Naive B cell (primary cell): ENCODE measurements at regions not wholly inside any gene's neighbourhood (a gene's known extent, or its start where the extent isn't known, plus 50 kb on each side); places are given as distances from the start of the nearest gene placed in this dataset.
"Not testable (repeated sequence)": the region's sequence is repeated elsewhere in the genome, so short reads cannot be mapped to it uniquely, and the experiment has no call there.

Source experiments
- ATAC-seq, 2 donors: fragments of 150-1000 bp; cut with Tn5 transposase; 2 replicates each; pipeline ENCODE4 v1.10.0; 2021; ENCODE audit warnings: low read depth in 2 of 2, mild to moderate bottlenecking in 2 of 2, moderate library complexity in 2 of 2
- DNase-seq: peaks from one replicate; pipeline ENCODE4 v3.0.0; 2022
- H3K27ac Mint-ChIP-seq, 6 donors: one replicate each; pipeline ENCODE4 v1.8.0; 2020 to 2022; ENCODE audit warnings: mild to moderate bottlenecking in 6 of 6, mixed read lengths in 6 of 6, moderate library complexity in 5 of 6, inconsistent platforms in 2 of 6
- H3K27me3 Mint-ChIP-seq, 3 donors: one replicate each; pipeline ENCODE4 v1.8.0; 2021 to 2022; ENCODE audit warnings: mixed read lengths in 3 of 3, mild to moderate bottlenecking in 1 of 3
- H3K36me3 Mint-ChIP-seq, 2 donors: one replicate each; pipeline ENCODE4 v1.8.0; 2020 to 2022; ENCODE audit warnings: mixed read lengths in 2 of 2, inconsistent platforms in 1 of 2, mild to moderate bottlenecking in 1 of 2
- H3K4me1 Mint-ChIP-seq, 3 donors: one replicate each; pipeline ENCODE4 v1.8.0; 2020 to 2022; ENCODE audit warnings: mixed read lengths in 3 of 3, inconsistent platforms in 1 of 3, mild to moderate bottlenecking in 1 of 3, moderate library complexity in 1 of 3
- H3K4me3 Mint-ChIP-seq, 8 donors: one replicate each; pipeline ENCODE4 v1.8.0; 2020 to 2022; ENCODE audit warnings: mild to moderate bottlenecking in 8 of 8, mixed read lengths in 8 of 8, moderate library complexity in 8 of 8, inconsistent platforms in 2 of 8
- H3K9me3 Mint-ChIP-seq, 7 donors: one replicate each; pipeline ENCODE4 v1.8.0; 2020 to 2022; ENCODE audit warnings: mixed read lengths in 7 of 7, mild to moderate bottlenecking in 5 of 7, inconsistent platforms in 2 of 7, moderate library complexity in 1 of 7

GRCh38 chr10:53487019-53487983 is 714.7 kb upstream of the MBL2 start:
- no peaks in the 10 kb centered on the region for H3K27me3 Mint-ChIP-seq
- H3K27ac Mint-ChIP-seq = no peak overlapping the region
- ATAC-seq (no peak), DNase-seq (no peak)
- peaks cover 4 to 30% (median 15%) of the 10 kb centered on the region in 7 donors for H3K9me3 Mint-ChIP-seq
- H3K4me1 Mint-ChIP-seq = no peaks in the 10 kb centered on the region
- H3K4me3 Mint-ChIP-seq = no peak overlapping the region
- H3K36me3 Mint-ChIP-seq = peaks cover 0 to 10% of the 10 kb centered on the region in 2 donors

- not testable (repeated sequence) for DNase-seq, H3K4me3 Mint-ChIP-seq, ATAC-seq, H3K27ac Mint-ChIP-seq, H3K4me1 Mint-ChIP-seq, H3K27me3 Mint-ChIP-seq
- Mint-ChIP-seq H3K9me3 (peaks cover 4 to 27% (median 15%) of the 10 kb centered on the region in 7 donors), H3K36me3 (peaks cover 0 to 10% of the 10 kb centered on the region in 2 donors)
Measured at GRCh38 chr10:53485422-53485821, 712.8 kb upstream of the MBL2 start.

- DNase-seq = no peak
- peaks cover 0 to 5% (median under 1%) of the 10 kb centered on the region in 7 donors for H3K9me3 Mint-ChIP-seq
- no peak overlapping the region for H3K27ac Mint-ChIP-seq
- H3K4me3 Mint-ChIP-seq = no peak overlapping the region
- H3K27me3 Mint-ChIP-seq = no peaks in the 10 kb centered on the region
- no peaks in the 10 kb centered on the region for H3K4me1 Mint-ChIP-seq
- no peak for ATAC-seq
- no peaks in the 10 kb centered on the region for H3K36me3 Mint-ChIP-seq
Measured at GRCh38 chr10:53479365-53479764, 706.8 kb upstream of the MBL2 start.

GRCh38 chr10:53477313-53477675 is 704.7 kb upstream of the MBL2 start:
- Mint-ChIP-seq H3K4me1 (no peaks in the 10 kb centered on the region), H3K9me3 (peaks cover 0 to under 1% (median 0%) of the 10 kb centered on the region in 7 donors), H3K36me3 (no peaks in the 10 kb centered on the region), H3K4me3 (no peak overlapping the region), H3K27me3 (no peaks in the 10 kb centered on the region), H3K27ac (no peak overlapping the region)
- DNase-seq = no peak
- ATAC-seq = no peak

GRCh38 chr10:53476650-53477312 is 704.2 kb upstream of the MBL2 start:
- H3K36me3 Mint-ChIP-seq = no peaks in the 10 kb centered on the region
- H3K4me1 Mint-ChIP-seq = no peaks in the 10 kb centered on the region
- DNase-seq (no peak), ATAC-seq (no peak)
- H3K9me3 Mint-ChIP-seq = no peaks in the 10 kb centered on the region
- no peaks in the 10 kb centered on the region for H3K27me3 Mint-ChIP-seq
- no peak overlapping the region for H3K4me3 Mint-ChIP-seq
- H3K27ac Mint-ChIP-seq = no peak overlapping the region

- DNase-seq (no peak), ATAC-seq (no peak)
- Mint-ChIP-seq H3K27me3 (no peaks in the 10 kb centered on the region), H3K4me3 (no peak overlapping the region), H3K36me3 (no peaks in the 10 kb centered on the region), H3K9me3 (peaks cover 0 to 3% (median 0%) of the 10 kb centered on the region in 7 donors), H3K4me1 (no peaks in the 10 kb centered on the region), H3K27ac (no peak overlapping the region)
Measured at GRCh38 chr10:53469383-53469782, 696.8 kb upstream of the MBL2 start.

GRCh38 chr10:53463539-53463938 is 691.0 kb upstream of the MBL2 start:
- Mint-ChIP-seq H3K4me3 (no peak overlapping the region), H3K9me3 (peaks cover 0 to 11% (median 3%) of the 10 kb centered on the region in 7 donors), H3K27ac (no peak overlapping the region), H3K36me3 (no peaks in the 10 kb centered on the region), H3K4me1 (no peaks in the 10 kb centered on the region), H3K27me3 (no peaks in the 10 kb centered on the region)
- DNase-seq (no peak), ATAC-seq (no peak)

- Mint-ChIP-seq H3K4me3 (no peak overlapping the region), H3K27me3 (no peaks in the 10 kb centered on the region), H3K36me3 (no peaks in the 10 kb centered on the region), H3K27ac (no peak overlapping the region), H3K9me3 (peaks cover 0 to 3% (median 2%) of the 10 kb centered on the region in 7 donors), H3K4me1 (no peaks in the 10 kb centered on the region)
- ATAC-seq (no peak), DNase-seq (no peak)
Measured at GRCh38 chr10:53458007-53458406, 685.4 kb upstream of the MBL2 start.

GRCh38 chr10:53453196-53453595 is 680.6 kb upstream of the MBL2 start:
- peaks cover 0 to 9% (median 4%) of the 10 kb centered on the region in 7 donors for H3K9me3 Mint-ChIP-seq
- no peaks in the 10 kb centered on the region for H3K4me1 Mint-ChIP-seq
- H3K36me3 Mint-ChIP-seq = no peaks in the 10 kb centered on the region
- no peaks in the 10 kb centered on the region for H3K27me3 Mint-ChIP-seq
- ATAC-seq = no peak
- no peak overlapping the region for H3K27ac Mint-ChIP-seq
- H3K4me3 Mint-ChIP-seq = no peak overlapping the region
- no peak for DNase-seq

- ATAC-seq (no peak), DNase-seq (no peak)
- H3K4me1 Mint-ChIP-seq = no peaks in the 10 kb centered on the region
- H3K36me3 Mint-ChIP-seq = no peaks in the 10 kb centered on the region
- H3K4me3 Mint-ChIP-seq = no peak overlapping the region
- no peak overlapping the region for H3K27ac Mint-ChIP-seq
- H3K9me3 Mint-ChIP-seq = peaks cover 0 to 17% (median 9%) of the 10 kb centered on the region in 7 donors
- no peaks in the 10 kb centered on the region for H3K27me3 Mint-ChIP-seq
Measured at GRCh38 chr10:53447576-53447975, 675.0 kb upstream of the MBL2 start.

- ATAC-seq (no peak), DNase-seq (no peak)
- H3K4me3 Mint-ChIP-seq = no peak overlapping the region
- H3K36me3 Mint-ChIP-seq = no peaks in the 10 kb centered on the region
- H3K9me3 Mint-ChIP-seq = peaks cover 0 to 10% (median 5%) of the 10 kb centered on the region in 7 donors
- H3K4me1 Mint-ChIP-seq = no peaks in the 10 kb centered on the region
- no peak overlapping the region for H3K27ac Mint-ChIP-seq
- H3K27me3 Mint-ChIP-seq = no peaks in the 10 kb centered on the region
Measured at GRCh38 chr10:53441843-53442242, 669.3 kb upstream of the MBL2 start.

GRCh38 chr10:53440601-53441000 is 668.0 kb upstream of the MBL2 start:
- no peaks in the 10 kb centered on the region for H3K27me3 Mint-ChIP-seq
- H3K4me1 Mint-ChIP-seq = no peaks in the 10 kb centered on the region
- DNase-seq (no peak), ATAC-seq (no peak)
- H3K9me3 Mint-ChIP-seq = peaks cover 0 to 12% (median 4%) of the 10 kb centered on the region in 7 donors
- H3K27ac Mint-ChIP-seq = no peak overlapping the region
- H3K36me3 Mint-ChIP-seq = no peaks in the 10 kb centered on the region
- no peak overlapping the region for H3K4me3 Mint-ChIP-seq

- ATAC-seq, H3K27me3 Mint-ChIP-seq, H3K4me1 Mint-ChIP-seq, H3K36me3 Mint-ChIP-seq, DNase-seq, H3K4me3 Mint-ChIP-seq: not testable (repeated sequence)
- H3K9me3 Mint-ChIP-seq = peaks cover 0 to 12% (median 1%) of the 10 kb centered on the region in 7 donors
- peak overlapping the region in 1 of 6 donors; percentile 49 for H3K27ac Mint-ChIP-seq
Measured at GRCh38 chr10:53439075-53439474, 666.5 kb upstream of the MBL2 start.

- no peak overlapping the region for H3K4me3 Mint-ChIP-seq
- H3K4me1 Mint-ChIP-seq = no peaks in the 10 kb centered on the region
- peaks cover 0 to 8% (median 0%) of the 10 kb centered on the region in 7 donors for H3K9me3 Mint-ChIP-seq
- H3K27ac Mint-ChIP-seq = no peak overlapping the region
- DNase-seq (no peak), ATAC-seq (no peak)
- no peaks in the 10 kb centered on the region for H3K36me3 Mint-ChIP-seq
- H3K27me3 Mint-ChIP-seq = no peaks in the 10 kb centered on the region
Measured at GRCh38 chr10:53434413-53434812, 661.8 kb upstream of the MBL2 start.
